Right lobe of liver (tissue), 4 donors: ENCODE measurements at regions not wholly inside any gene's neighbourhood (a gene's known extent, or its start where the extent isn't known, plus 50 kb on each side); places are given as distances from the start of the nearest gene placed in this dataset.

Experiments used
- CTCF ChIP-seq, 4 donors: fragments of 200-600 bp in 3 of 4; fragments of 450-650 bp in 1 of 4; IDR thresholded peaks; one replicate each; pipeline versions ENCODE4 v1.5.1 to v1.8.0; 2016 to 2022; ENCODE audit warnings: antibody characterized with exemption in 4 of 4, mild to moderate bottlenecking in 2 of 4
- POLR2A ChIP-seq: fragments of 450-650 bp; IDR thresholded peaks from one replicate; pipeline ENCODE4 v1.6.1; 2017; ENCODE audit warnings: antibody characterized with exemption, mild to moderate bottlenecking
- donor health status: DM: no; HTN: no; CAD: no.
- donor health status: DM: no; HTN: no; CAD: no.
- donor health status: DM: no; HTN: yes; CAD: no.

GRCh38 chr14:66066981-66067776, 419.0 kb upstream of the CCDC196 start:
- TF ChIP-seq CTCF (IDR thresholded peaks at IDR 0.05) (no peak), POLR2A (no peak)
